OCI-LY7 (cell line): ENCODE measurements at regions not wholly inside any gene's neighbourhood (a gene's known extent, or its start where the extent isn't known, plus 50 kb on each side); places are given as distances from the start of the nearest gene placed in this dataset.
"Not testable (repeated sequence)": the region's sequence is repeated elsewhere in the genome, so short reads cannot be mapped to it uniquely, and the experiment has no call there.

ENCODE experiments used
- BruUV-seq: library from RNA; stranded (reverse); fragments of 400-500 nt; replicated peaks from 2 replicates; lab custom pipeline; 2021; lab: Mats Ljungman, UMichigan
- CTCF ChIA-PET: fragments of 300-600 bp; sonication (Branson Sonifier 250); formaldehyde crosslinking; loops from one replicate; lab custom pipeline; 2022; ENCODE audit warnings: antibody characterized with exemption; ENCODE audit not compliant: unreplicated experiment; lab: Charles Lee
- POLR2A ChIA-PET: fragments of 300-600 bp; sonication (Branson Sonifier 250); formaldehyde crosslinking; loops from one replicate; lab custom pipeline; 2022; ENCODE audit warnings: antibody characterized with exemption; lab: Charles Lee
- DNase-seq: peaks from one replicate; pipeline ENCODE4 v3.0.0-alpha.2; 2015; ENCODE audit warnings: low spot score
- H2AFZ ChIP-seq: fragments of 200-600 bp; sonication (generic), shearing (Covaris generic); 2 replicates; pipeline ENCODE4 v1.6.1; 2014; ENCODE audit warnings: mild to moderate bottlenecking, antibody characterized with exemption, low read length, moderate library complexity
- H3K27ac ChIP-seq: fragments of 200-600 bp; sonication (generic); 2 replicates; pipeline ENCODE4 v1.5.1; 2014; ENCODE audit warnings: mixed run types, low read depth, mild to moderate bottlenecking, moderate library complexity, low read length, inconsistent platforms; ENCODE audit not compliant: poor library complexity, severe bottlenecking
- H3K36me3 ChIP-seq: fragments of 200-600 bp; sonication (generic); 2 replicates; pipeline ENCODE4 v1.6.1; 2014; ENCODE audit warnings: mild to moderate bottlenecking, antibody characterized with exemption, low read length, moderate library complexity, mixed read lengths; ENCODE audit not compliant: insufficient read depth
- H3K4me1 ChIP-seq: fragments of 200-600 bp; sonication (generic); 2 replicates; pipeline ENCODE4 v1.5.1; 2014; ENCODE audit warnings: mild to moderate bottlenecking, low read length; ENCODE audit not compliant: insufficient read depth, poor library complexity, severe bottlenecking
- H3K4me2 ChIP-seq: fragments of 200-600 bp; sonication (generic); 2 replicates; pipeline ENCODE4 v1.6.1; 2014; ENCODE audit warnings: mild to moderate bottlenecking, low read length
- H3K4me3 ChIP-seq: fragments of 200-600 bp; sonication (generic); 2 replicates; pipeline ENCODE4 v1.5.1; 2014; ENCODE audit warnings: mild to moderate bottlenecking, low read depth, low read length; ENCODE audit not compliant: poor library complexity, severe bottlenecking
- H3K79me2 ChIP-seq: fragments of 200-600 bp; sonication (generic); 2 replicates; pipeline ENCODE4 v1.6.1; 2016; ENCODE audit warnings: low read depth, mild to moderate bottlenecking, low read length, moderate library complexity, mixed read lengths; ENCODE audit not compliant: insufficient read depth
- H3K9me2 ChIP-seq: fragments of 200-600 bp; sonication (generic); 2 replicates; pipeline ENCODE4 v1.6.1; 2016; ENCODE audit warnings: mild to moderate bottlenecking, low read length, mixed read lengths; ENCODE audit not compliant: insufficient read depth
- H3K9me3 ChIP-seq: fragments of 200-600 bp; sonication (generic); 2 replicates; pipeline ENCODE4 v1.6.1; 2014; ENCODE audit warnings: mild to moderate bottlenecking, mixed run types, low read length, mixed read lengths
- H4K20me1 ChIP-seq: fragments of 200-600 bp; sonication (generic); 2 replicates; pipeline ENCODE4 v1.6.1; 2014; ENCODE audit warnings: mild to moderate bottlenecking, antibody characterized with exemption, low read length, moderate library complexity, mixed read lengths; ENCODE audit not compliant: insufficient read depth
- CTCF ChIP-seq: fragments of 200-600 bp; sonication (generic); conservative IDR thresholded peaks from 2 replicates; pipeline ENCODE4 v1.5.1; 2014; ENCODE audit warnings: mild to moderate bottlenecking, antibody characterized with exemption, low read length, moderate library complexity, mixed read lengths
- EZH2phosphoT487 ChIP-seq: fragments of 200-600 bp; sonication (generic); IDR thresholded peaks from 2 replicates; pipeline ENCODE4 v1.6.1; 2018; ENCODE audit warnings: low read depth, borderline replicate concordance, mild to moderate bottlenecking, mixed run types, antibody characterized with exemption, low read length, moderate library complexity, mixed read lengths
- intact Hi-C: fragments of 100-400 bp; cut with micrococcal nuclease; formaldehyde crosslinking; loops from one replicate; pipeline ENCODE4 v1.10.0; 2022; ENCODE audit not compliant: unreplicated experiment

GRCh38 chr6:85361643-85362014 is 88.3 kb upstream of the NT5E start:
- DNase-seq: no peak
- POLR2A ChIA-PET: interaction anchor here (0.7 kb wide), 1 partner anchor 169 kb away, joined by 3 read pairs; no protein-coding TSS in a partner anchor
- Histone ChIP-seq H3K9me2 (no peaks in the 10 kb centered on the region), H4K20me1 (no peaks in the 10 kb centered on the region), H3K9me3 (no peaks in the 10 kb centered on the region), H2AFZ (no peak overlapping the region), H3K79me2 (no peaks in the 10 kb centered on the region), H3K4me3 (no peak overlapping the region), H3K36me3 (no peaks in the 10 kb centered on the region), H3K27ac (no peak overlapping the region), H3K4me2 (no peak overlapping the region), H3K4me1 (no peaks in the 10 kb centered on the region)
- BruUV-seq: no TSS peak
- CTCF ChIA-PET: no interaction called here
- intact Hi-C loops: no loop called here
- no peak for TF ChIP-seq CTCF
- no peak for TF ChIP-seq EZH2phosphoT487

DNA sequence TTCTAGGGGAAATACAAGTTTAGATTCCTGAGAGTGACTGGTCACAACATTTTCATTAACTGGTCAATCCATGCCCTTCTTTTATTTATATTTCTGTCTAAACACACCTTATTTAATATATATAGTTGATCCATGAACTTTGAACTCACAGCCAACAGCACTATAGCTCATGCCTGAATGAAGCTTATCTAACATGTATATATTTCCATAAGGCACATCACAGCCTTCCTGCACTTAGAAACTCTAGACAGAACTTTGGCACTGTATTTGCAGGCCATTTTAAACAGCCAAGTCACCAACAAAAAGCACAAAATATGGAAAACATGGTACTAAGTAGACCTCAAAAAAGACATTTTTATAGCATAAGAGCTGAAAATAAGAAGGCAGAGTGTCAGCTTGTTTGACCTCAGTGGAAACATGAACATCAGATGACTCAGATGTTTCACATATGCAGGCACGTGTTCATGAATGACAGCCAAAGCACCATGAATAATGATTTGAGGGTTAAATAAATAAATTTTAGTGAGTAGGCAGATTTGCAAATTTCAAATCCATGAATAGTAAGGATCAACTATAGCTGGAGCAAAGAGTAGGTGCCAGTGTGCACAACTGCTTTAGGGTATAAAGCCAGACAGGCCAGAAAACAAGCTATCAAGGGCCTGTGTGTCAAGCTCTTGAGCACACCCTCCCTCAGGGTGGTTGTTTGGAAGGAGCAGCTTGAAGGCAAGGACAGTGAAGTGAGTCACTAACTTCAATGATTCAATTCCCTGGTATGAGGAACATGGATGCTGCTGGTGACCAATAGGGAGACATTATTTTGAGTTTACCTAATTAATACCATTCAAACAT is 88.9 kb upstream of the NT5E start:
- CTCF ChIA-PET: no interaction called here
- no peak for DNase-seq
- H3K36me3 ChIP-seq: no peaks in the 10 kb centered on the region
- no peak overlapping the region for H2AFZ ChIP-seq
- no peak for TF ChIP-seq CTCF
- TF ChIP-seq EZH2phosphoT487: no peak
- no peaks in the 10 kb centered on the region for H3K79me2 ChIP-seq
- no peaks in the 10 kb centered on the region for H3K9me2 ChIP-seq
- no peak overlapping the region for H3K4me3 ChIP-seq
- BruUV-seq: no TSS peak
- H3K9me3 ChIP-seq: no peaks in the 10 kb centered on the region
- no peak overlapping the region for H3K27ac ChIP-seq
- no peaks in the 10 kb centered on the region for H3K4me1 ChIP-seq
- no peaks in the 10 kb centered on the region for H4K20me1 ChIP-seq
- POLR2A ChIA-PET: interaction anchor here (0.6 kb wide), 1 partner anchor 43 kb away, joined by 5 read pairs; no protein-coding TSS in a partner anchor
- no peak overlapping the region for H3K4me2 ChIP-seq
- intact Hi-C loops: no loop called here

- Histone ChIP-seq H3K27ac (no peak overlapping the region), H3K79me2 (no peaks in the 10 kb centered on the region), H2AFZ (no peak overlapping the region), H3K9me3 (no peaks in the 10 kb centered on the region), H3K4me2 (no peak overlapping the region), H4K20me1 (no peaks in the 10 kb centered on the region), H3K4me1 (no peaks in the 10 kb centered on the region), H3K9me2 (no peaks in the 10 kb centered on the region), H3K36me3 (no peaks in the 10 kb centered on the region), H3K4me3 (no peak overlapping the region)
- ChIA-PET POLR2A (interaction anchor here (0.6 to 1.1 kb wide), 2 partner anchors 125 to 1902 kb away, joined by 3 to 4 read pairs; no protein-coding TSS in a partner anchor), CTCF (no interaction called here)
- intact Hi-C loops: loop anchor here (10.0 kb wide), 1 partner anchor 317 kb away; no protein-coding TSS in a partner anchor
- TF ChIP-seq CTCF (no peak), EZH2phosphoT487 (no peak)
- BruUV-seq: no TSS peak
- DNase-seq: no peak
Measured at GRCh38 chr6:85357651-85358050, 92.2 kb upstream of the NT5E start.

- H3K4me3 ChIP-seq, CTCF ChIA-PET, H3K36me3 ChIP-seq, H3K27ac ChIP-seq, BruUV-seq, H3K4me1 ChIP-seq, H3K79me2 ChIP-seq, DNase-seq, H3K4me2 ChIP-seq, H4K20me1 ChIP-seq, H2AFZ ChIP-seq, H3K9me3 ChIP-seq, H3K9me2 ChIP-seq: not testable (repeated sequence)
- POLR2A ChIA-PET: interaction anchor here (0.6 kb wide), 1 partner anchor 1901 kb away, joined by 3 read pairs; no protein-coding TSS in a partner anchor
- intact Hi-C loops: loop anchor here (10.0 kb wide), 1 partner anchor 318 kb away; no protein-coding TSS in a partner anchor
Measured at GRCh38 chr6:85356743-85357142, 93.1 kb upstream of the NT5E start.
